A549 (cell line): ENCODE measurements at regions not wholly inside any gene's neighbourhood (a gene's known extent, or its start where the extent isn't known, plus 50 kb on each side); places are given as distances from the start of the nearest gene placed in this dataset.

Source experiments
- HDAC2 ChIP-seq: fragments of 200-600 bp; sonication (generic); IDR thresholded peaks from 2 replicates; pipeline ENCODE4 v1.6.1; 2016
- KDM1A ChIP-seq: fragments of 200-600 bp; sonication (generic); IDR thresholded peaks from 2 replicates; pipeline ENCODE4 v1.6.1; 2016; ENCODE audit warnings: low read depth, mild to moderate bottlenecking
- NR3C1 ChIP-seq: fragments of >200 bp; sonication (Bioruptor Twin); formaldehyde crosslinking; IDR thresholded peaks from 3 replicates; pipeline ENCODE4 v1.6.1; 2017
- PHF8 ChIP-seq: fragments of 200-600 bp; sonication (generic); IDR thresholded peaks from 2 replicates; pipeline ENCODE4 v1.6.1; 2016; ENCODE audit warnings: low read depth, mild to moderate bottlenecking, antibody characterized with exemption, moderate library complexity, borderline replicate concordance
- POLR2A ChIP-seq: IDR thresholded peaks from 2 replicates; pipeline ENCODE4 v1.6.1; 2012; ENCODE audit warnings: mild to moderate bottlenecking, low read length
- TF ChIP-seq, protein P1 (sequence below): fragments of >200 bp; sonication (Bioruptor Twin); formaldehyde crosslinking; IDR thresholded peaks from 3 replicates; pipeline ENCODE4 v1.5.1; 2016

DNA sequence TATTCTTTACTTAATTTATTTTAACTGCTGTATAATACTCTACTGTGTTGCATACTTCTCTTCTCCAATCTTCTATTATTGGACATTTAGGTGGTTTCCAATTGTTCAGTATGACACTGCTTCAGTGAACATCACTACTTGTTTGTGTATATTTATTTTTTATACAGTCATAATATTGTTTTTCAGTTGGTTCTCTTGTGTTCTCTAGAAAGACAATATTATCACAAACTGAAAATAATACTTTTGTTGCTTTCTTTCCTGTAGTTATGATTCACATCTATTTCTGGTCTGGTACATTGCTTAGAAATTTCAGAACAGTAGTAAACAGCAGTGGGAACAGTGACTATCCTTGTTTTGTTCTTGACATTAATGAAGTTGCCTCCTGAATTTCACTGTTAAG, 62.8 kb upstream of the GTSF1L start:
- TF ChIP-seq PHF8 (no peak), KDM1A (no peak), POLR2A (no peak), NR3C1 (no peak), HDAC2 (no peak)
- TF ChIP-seq, protein P1, sequence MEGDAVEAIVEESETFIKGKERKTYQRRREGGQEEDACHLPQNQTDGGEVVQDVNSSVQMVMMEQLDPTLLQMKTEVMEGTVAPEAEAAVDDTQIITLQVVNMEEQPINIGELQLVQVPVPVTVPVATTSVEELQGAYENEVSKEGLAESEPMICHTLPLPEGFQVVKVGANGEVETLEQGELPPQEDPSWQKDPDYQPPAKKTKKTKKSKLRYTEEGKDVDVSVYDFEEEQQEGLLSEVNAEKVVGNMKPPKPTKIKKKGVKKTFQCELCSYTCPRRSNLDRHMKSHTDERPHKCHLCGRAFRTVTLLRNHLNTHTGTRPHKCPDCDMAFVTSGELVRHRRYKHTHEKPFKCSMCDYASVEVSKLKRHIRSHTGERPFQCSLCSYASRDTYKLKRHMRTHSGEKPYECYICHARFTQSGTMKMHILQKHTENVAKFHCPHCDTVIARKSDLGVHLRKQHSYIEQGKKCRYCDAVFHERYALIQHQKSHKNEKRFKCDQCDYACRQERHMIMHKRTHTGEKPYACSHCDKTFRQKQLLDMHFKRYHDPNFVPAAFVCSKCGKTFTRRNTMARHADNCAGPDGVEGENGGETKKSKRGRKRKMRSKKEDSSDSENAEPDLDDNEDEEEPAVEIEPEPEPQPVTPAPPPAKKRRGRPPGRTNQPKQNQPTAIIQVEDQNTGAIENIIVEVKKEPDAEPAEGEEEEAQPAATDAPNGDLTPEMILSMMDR = no peak
